Activated B cell treated with CpG ODN at 0.5 μM for 24 hours (primary cell): ENCODE measurements at regions not wholly inside any gene's neighbourhood (a gene's known extent, or its start where the extent isn't known, plus 50 kb on each side); places are given as distances from the start of the nearest gene placed in this dataset.
"Not testable (repeated sequence)": the region's sequence is repeated elsewhere in the genome, so short reads cannot be mapped to it uniquely, and the experiment has no call there.

Source experiments
- ATAC-seq: fragments of 200-7000 bp; cut with Tn5 transposase; one replicate; pipeline ENCODE4 v1.10.0; 2021; ENCODE audit warnings: low read depth, mild to moderate bottlenecking, moderate library complexity
- CTCF ChIA-PET: fragments of 350-600 bp; sonication (Branson Sonifier 250); formaldehyde crosslinking; loops from one replicate; lab custom pipeline; 2021; ENCODE audit warnings: antibody characterized with exemption; lab: Charles Lee
- POLR2A ChIA-PET: fragments of 350-600 bp; sonication (Branson Sonifier 250); formaldehyde crosslinking; loops from one replicate; lab custom pipeline; 2021; ENCODE audit warnings: antibody characterized with exemption; lab: Charles Lee
- DNase-seq: peaks from one replicate; pipeline ENCODE4 v3.0.0; 2022
- H3K27ac Mint-ChIP-seq: one replicate; pipeline ENCODE4 v1.8.0; 2020; ENCODE audit warnings: mixed read lengths
- H3K27me3 Mint-ChIP-seq: one replicate; pipeline ENCODE4 v1.8.0; 2021; ENCODE audit warnings: mixed read lengths
- H3K36me3 Mint-ChIP-seq: one replicate; pipeline ENCODE4 v1.8.0; 2021; ENCODE audit warnings: low read depth, mixed read lengths
- H3K4me1 Mint-ChIP-seq: one replicate; pipeline ENCODE4 v1.8.0; 2021; ENCODE audit warnings: mixed read lengths
- H3K4me3 Mint-ChIP-seq: one replicate; pipeline ENCODE4 v1.8.0; 2020; ENCODE audit warnings: mild to moderate bottlenecking, mixed read lengths
- H3K9me3 Mint-ChIP-seq: one replicate; pipeline ENCODE4 v1.8.0; 2020; ENCODE audit warnings: mixed read lengths
- CTCF ChIP-seq: fragments of 200-600 bp; IDR thresholded peaks from one replicate; pipeline ENCODE4 v1.8.0; 2022; ENCODE audit warnings: antibody characterized with exemption, mild to moderate bottlenecking
- intact Hi-C: fragments of 100-400 bp; cut with micrococcal nuclease; formaldehyde crosslinking; loops from one replicate; pipeline ENCODE4 v1.15.1; 2024

DNA sequence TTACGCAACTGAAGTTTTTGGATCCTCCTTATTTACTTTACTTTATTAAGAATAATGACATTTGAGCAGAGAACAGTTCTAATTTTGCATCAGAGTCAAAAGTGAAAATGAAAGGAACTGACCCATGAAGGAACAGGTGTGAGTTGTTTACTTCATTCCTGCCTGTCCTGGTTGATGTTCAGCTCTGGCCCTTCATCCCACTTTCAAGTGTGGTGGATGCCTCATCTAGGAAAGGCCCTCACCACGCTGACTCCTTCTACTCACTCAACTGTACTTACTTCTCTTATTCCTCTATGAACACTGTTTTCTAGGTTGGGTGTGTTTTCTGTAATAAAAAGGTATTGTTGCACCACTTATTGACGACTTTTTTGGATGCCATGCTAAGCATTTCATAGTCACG is 61.8 kb upstream of the PLEKHG4B start:
- DNase-seq, result no peak
- Mint-ChIP-seq H3K9me3 (peaks cover 11% of the 10 kb centered on the region), H3K27ac (no peak overlapping the region), H3K4me1 (peaks cover 8% of the 10 kb centered on the region), H3K27me3 (peaks cover 7% of the 10 kb centered on the region), H3K36me3 (no peaks in the 10 kb centered on the region), H3K4me3 (no peak overlapping the region)
- intact Hi-C loops, result no loop called here
- no peak for TF ChIP-seq CTCF
- ATAC-seq, result no peak
- ChIA-PET POLR2A (no interaction called here), CTCF (no interaction called here)

- CTCF ChIA-PET, result not testable (repeated sequence)
Observed at GRCh38 chr5:30556-30955, 61.4 kb upstream of the PLEKHG4B start.

DNA sequence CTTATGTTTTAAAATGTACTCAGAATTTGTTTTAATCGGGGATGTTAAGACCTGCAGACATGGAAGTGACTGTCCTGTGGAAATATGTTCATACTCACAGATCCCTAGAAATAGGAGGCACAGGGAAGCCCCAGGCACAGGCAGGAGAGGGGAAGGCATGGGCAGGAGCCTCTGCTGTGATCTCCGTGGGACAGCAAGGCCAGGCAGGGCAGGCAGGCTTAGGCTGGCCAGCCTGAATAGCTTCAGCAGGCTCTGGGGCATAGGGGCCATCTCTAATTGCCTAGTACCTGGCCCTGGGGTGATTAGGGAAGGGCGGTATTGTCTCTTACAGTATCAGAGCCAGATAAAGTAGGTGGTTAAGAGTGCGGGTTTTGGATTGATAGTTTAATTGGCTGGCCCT is 59.8 kb upstream of the PLEKHG4B start:
- ATAC-seq, result no peak
- DNase-seq, result no peak
- peaks cover 11% of the 10 kb centered on the region for H3K9me3 Mint-ChIP-seq
- ChIA-PET CTCF (no interaction called here), POLR2A (no interaction called here)
- H3K27me3 Mint-ChIP-seq, result peaks cover 14% of the 10 kb centered on the region
- no peak overlapping the region for H3K27ac Mint-ChIP-seq
- no peaks in the 10 kb centered on the region for H3K36me3 Mint-ChIP-seq
- no peak overlapping the region for H3K4me3 Mint-ChIP-seq
- H3K4me1 Mint-ChIP-seq, result peaks cover 8% of the 10 kb centered on the region
- intact Hi-C loops, result no loop called here
- no peak for TF ChIP-seq CTCF

More at GRCh38 chr5:30556-30955, 61.4 kb upstream of the PLEKHG4B start:
- ATAC-seq, H3K36me3 Mint-ChIP-seq, POLR2A ChIA-PET, intact Hi-C loops, H3K27ac Mint-ChIP-seq, H3K4me1 Mint-ChIP-seq, H3K4me3 Mint-ChIP-seq, H3K27me3 Mint-ChIP-seq, DNase-seq: not testable (repeated sequence)
- H3K9me3 Mint-ChIP-seq, result peaks cover 11% of the 10 kb centered on the region

GRCh38 chr5:35521-35920 is 56.4 kb upstream of the PLEKHG4B start:
- H3K4me3 Mint-ChIP-seq, POLR2A ChIA-PET, ATAC-seq, H3K36me3 Mint-ChIP-seq, H3K4me1 Mint-ChIP-seq, H3K27ac Mint-ChIP-seq, H3K9me3 Mint-ChIP-seq, CTCF ChIA-PET, intact Hi-C loops, DNase-seq: not testable (repeated sequence)
- peaks cover 33% of the 10 kb centered on the region for H3K27me3 Mint-ChIP-seq

- DNase-seq, H3K4me3 Mint-ChIP-seq, CTCF ChIA-PET, H3K36me3 Mint-ChIP-seq, H3K9me3 Mint-ChIP-seq, H3K27ac Mint-ChIP-seq, H3K4me1 Mint-ChIP-seq, intact Hi-C loops, POLR2A ChIA-PET, ATAC-seq: not testable (repeated sequence)
- H3K27me3 Mint-ChIP-seq, result peaks cover 39% of the 10 kb centered on the region
Observed at GRCh38 chr5:37207-37606, 54.8 kb upstream of the PLEKHG4B start.

DNA sequence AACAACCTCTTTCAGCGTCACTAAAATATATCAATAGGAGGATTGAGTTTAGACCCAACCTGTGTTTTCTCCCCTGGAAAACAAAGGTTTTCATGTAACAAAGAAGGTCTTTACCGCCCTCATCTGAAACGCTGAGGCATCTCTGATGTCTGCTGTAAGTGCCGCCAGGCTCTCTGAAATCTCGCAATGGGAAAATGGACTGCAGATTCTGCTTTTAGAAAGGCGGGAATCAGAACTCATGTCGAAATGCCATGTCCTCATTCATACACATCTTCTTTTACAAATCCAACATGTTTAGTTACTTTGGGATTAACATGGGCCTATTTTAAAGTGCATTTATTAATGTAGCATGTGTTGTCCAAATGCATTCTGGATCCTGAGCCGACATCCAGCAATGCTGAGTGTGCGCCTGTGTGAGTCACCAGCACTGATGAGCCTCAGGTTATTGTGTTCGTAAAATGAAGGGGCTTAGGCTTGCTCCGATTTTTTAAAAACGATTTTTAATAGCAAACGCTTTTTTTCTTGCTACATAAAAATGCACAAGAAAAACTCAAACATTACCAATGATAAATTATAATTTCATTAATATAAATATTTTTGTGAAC is 51.9 kb upstream of the PLEKHG4B start:
- no peak for DNase-seq
- ATAC-seq, result no peak
- TF ChIP-seq CTCF, result no peak
- no peaks in the 10 kb centered on the region for H3K36me3 Mint-ChIP-seq
- POLR2A ChIA-PET, result no interaction called here
- CTCF ChIA-PET, result no interaction called here
- intact Hi-C loops, result no loop called here
- no peak overlapping the region for H3K4me3 Mint-ChIP-seq
- no peak overlapping the region for H3K27ac Mint-ChIP-seq
- H3K27me3 Mint-ChIP-seq, result peaks cover 32% of the 10 kb centered on the region
- H3K4me1 Mint-ChIP-seq, result no peaks in the 10 kb centered on the region
- no peaks in the 10 kb centered on the region for H3K9me3 Mint-ChIP-seq
